ENCODE measurements at regions not wholly inside any gene's neighbourhood (a gene's known extent, or its start where the extent isn't known, plus 50 kb on each side); places are given as distances from the start of the nearest gene placed in this dataset.
A peak's percentile ranks its signal among the peaks of the same experiment; 100 is the strongest.

- no peaks in the 10 kb centered on the region for H3K27me3 Mint-ChIP-seq (ENCODE audit: insufficient read depth, unreplicated experiment)
- Histone ChIP-seq H3K36me3 (ENCODE audit: control insufficient read depth, insufficient read depth, low read length) (no peaks in the 10 kb centered on the region), H3K9me3 (no peaks in the 10 kb centered on the region), H3K27me3 (replicated peaks; ENCODE audit: control insufficient read depth, insufficient read depth, low read length) (no peaks in the 10 kb centered on the region), H3K4me3 (ENCODE audit: low read depth, low read length) (no peak overlapping the region), H3K4me1 (peaks cover 5% of the 10 kb centered on the region; the same call in 1 of the 2 replicates)
- intact Hi-C loops (cut with micrococcal nuclease; ENCODE audit: unreplicated experiment): no loop called here
- no peak for DNase-seq
- peaks cover 4% of the 10 kb centered on the region for H3K4me1 Mint-ChIP-seq (ENCODE audit: low read depth, unreplicated experiment)
- no peaks in the 10 kb centered on the region for H3K9me3 Mint-ChIP-seq (ENCODE audit: unreplicated experiment)
- TF ChIP-seq CTCF (IDR thresholded peaks at IDR 0.05; ENCODE audit: insufficient read depth in 1 of 2, low read depth in 1 of 2, low read length in 1 of 2, severe bottlenecking in 1 of 2, unreplicated experiment in 1 of 2): no peak
- no peak overlapping the region for H3K4me3 Mint-ChIP-seq (ENCODE audit: unreplicated experiment)
- no TSS peak for BruUV-seq (replicated peaks)
- ChIA-PET POLR2A (no interaction called here), CTCF (no interaction called here)
- no peaks in the 10 kb centered on the region for H3K36me3 Mint-ChIP-seq (ENCODE audit: insufficient read depth, unreplicated experiment)
- H3K27ac Mint-ChIP-seq (ENCODE audit: unreplicated experiment): no peak overlapping the region
Observed at GRCh38 chr2:158743466-158743865, 51.7 kb upstream of the DAPL1 start.

GRCh38 chr2:158743879-158744278, 51.2 kb upstream of the DAPL1 start:
- TF ChIP-seq CTCF (IDR thresholded peaks at IDR 0.05; ENCODE audit: insufficient read depth in 1 of 2, low read depth in 1 of 2, low read length in 1 of 2, severe bottlenecking in 1 of 2, unreplicated experiment in 1 of 2): no peak
- CTCF ChIA-PET: interaction anchor here (1.1 to 1.2 kb wide), 2 partner anchors 84 to 710 kb away, joined by 3 to 4 read pairs; no protein-coding TSS in a partner anchor
- no peaks in the 10 kb centered on the region for H3K36me3 Mint-ChIP-seq (ENCODE audit: insufficient read depth, unreplicated experiment)
- no peak overlapping the region for H3K4me3 Mint-ChIP-seq (ENCODE audit: unreplicated experiment)
- H3K27ac Mint-ChIP-seq (ENCODE audit: unreplicated experiment): no peak overlapping the region
- Histone ChIP-seq H3K36me3 (ENCODE audit: control insufficient read depth, insufficient read depth, low read length) (no peaks in the 10 kb centered on the region), H3K4me1 (peaks cover 5% of the 10 kb centered on the region; the same call in 1 of the 2 replicates), H3K27me3 (replicated peaks; ENCODE audit: control insufficient read depth, insufficient read depth, low read length) (no peaks in the 10 kb centered on the region), H3K4me3 (ENCODE audit: low read depth, low read length) (no peak overlapping the region), H3K9me3 (no peaks in the 10 kb centered on the region)
- peaks cover 4% of the 10 kb centered on the region for H3K4me1 Mint-ChIP-seq (ENCODE audit: low read depth, unreplicated experiment)
- no TSS peak for BruUV-seq (replicated peaks)
- POLR2A ChIA-PET: no interaction called here
- H3K27me3 Mint-ChIP-seq (ENCODE audit: insufficient read depth, unreplicated experiment): no peaks in the 10 kb centered on the region
- intact Hi-C loops (cut with micrococcal nuclease; ENCODE audit: unreplicated experiment): loop anchor here (2.0 kb wide), 2 partner anchors 71 to 559 kb away; no protein-coding TSS in a partner anchor
- no peak for DNase-seq
- no peaks in the 10 kb centered on the region for H3K9me3 Mint-ChIP-seq (ENCODE audit: unreplicated experiment)

- Histone ChIP-seq H3K36me3 (ENCODE audit: control insufficient read depth, insufficient read depth, low read length) (no peaks in the 10 kb centered on the region), H3K9me3 (no peaks in the 10 kb centered on the region), H3K4me3 (ENCODE audit: low read depth, low read length) (no peak overlapping the region), H3K27me3 (replicated peaks; ENCODE audit: control insufficient read depth, insufficient read depth, low read length) (no peaks in the 10 kb centered on the region), H3K4me1 (no peaks in the 10 kb centered on the region)
- BruUV-seq (replicated peaks): no TSS peak
- ChIA-PET CTCF (interaction anchor here (0.5 to 2.8 kb wide), 20 partner anchors 9 to 971 kb away, joined by 3 to 34 read pairs (median 4); no protein-coding TSS in a partner anchor), POLR2A (no interaction called here)
- peaks cover 4% of the 10 kb centered on the region for H3K4me1 Mint-ChIP-seq (ENCODE audit: low read depth, unreplicated experiment)
- H3K27me3 Mint-ChIP-seq (ENCODE audit: insufficient read depth, unreplicated experiment): no peaks in the 10 kb centered on the region
- no peak overlapping the region for H3K4me3 Mint-ChIP-seq (ENCODE audit: unreplicated experiment)
- intact Hi-C loops (cut with micrococcal nuclease; ENCODE audit: unreplicated experiment): loop anchor here (1.0 to 5.0 kb wide), 6 partner anchors 58 to 721 kb away; no protein-coding TSS in a partner anchor
- no peaks in the 10 kb centered on the region for H3K9me3 Mint-ChIP-seq (ENCODE audit: unreplicated experiment)
- no peaks in the 10 kb centered on the region for H3K36me3 Mint-ChIP-seq (ENCODE audit: insufficient read depth, unreplicated experiment)
- TF ChIP-seq CTCF (IDR thresholded peaks at IDR 0.05; ENCODE audit: insufficient read depth in 1 of 2, low read depth in 1 of 2, low read length in 1 of 2, severe bottlenecking in 1 of 2, unreplicated experiment in 1 of 2): peak; percentile 73 to 75
- DNase-seq: peak in 1 of 2 experiments; percentile 67
- H3K27ac Mint-ChIP-seq (ENCODE audit: unreplicated experiment): no peak overlapping the region
Observed at GRCh38 chr2:158745067-158745865, 49.9 kb upstream of the DAPL1 start.

All from Caco-2 (cell line).